RWPE1 (cell line): ENCODE measurements at regions not wholly inside any gene's neighbourhood (a gene's known extent, or its start where the extent isn't known, plus 50 kb on each side); places are given as distances from the start of the nearest gene placed in this dataset.

ENCODE experiments used
- CTCF ChIA-PET: fragments of 350-600 bp; sonication (Branson Sonifier 250); formaldehyde crosslinking; extraction: SDS; loops from one replicate; lab custom pipeline; 2021; lab: Yijun Ruan, JAX
- POLR2A ChIA-PET: fragments of 400-600 bp; formaldehyde crosslinking; extraction: SDS; loops from one replicate; lab custom pipeline; 2020; ENCODE audit warnings: antibody characterized with exemption; ENCODE audit not compliant: low non-redundant PET; lab: Yijun Ruan, JAX
- DNase-seq: peaks from one replicate; pipeline ENCODE4 v3.0.0; 2012; ENCODE audit warnings: low spot score
- H3K27ac ChIP-seq: fragments of 450-650 bp; 2 replicates; pipeline ENCODE4 v1.5.1; 2017
- TF ChIP-seq, protein P1 (sequence below): fragments of 450-650 bp; conservative IDR thresholded peaks from 2 replicates; pipeline ENCODE4 v1.5.1; 2017; ENCODE audit warnings: low read depth, mild to moderate bottlenecking

DNA sequence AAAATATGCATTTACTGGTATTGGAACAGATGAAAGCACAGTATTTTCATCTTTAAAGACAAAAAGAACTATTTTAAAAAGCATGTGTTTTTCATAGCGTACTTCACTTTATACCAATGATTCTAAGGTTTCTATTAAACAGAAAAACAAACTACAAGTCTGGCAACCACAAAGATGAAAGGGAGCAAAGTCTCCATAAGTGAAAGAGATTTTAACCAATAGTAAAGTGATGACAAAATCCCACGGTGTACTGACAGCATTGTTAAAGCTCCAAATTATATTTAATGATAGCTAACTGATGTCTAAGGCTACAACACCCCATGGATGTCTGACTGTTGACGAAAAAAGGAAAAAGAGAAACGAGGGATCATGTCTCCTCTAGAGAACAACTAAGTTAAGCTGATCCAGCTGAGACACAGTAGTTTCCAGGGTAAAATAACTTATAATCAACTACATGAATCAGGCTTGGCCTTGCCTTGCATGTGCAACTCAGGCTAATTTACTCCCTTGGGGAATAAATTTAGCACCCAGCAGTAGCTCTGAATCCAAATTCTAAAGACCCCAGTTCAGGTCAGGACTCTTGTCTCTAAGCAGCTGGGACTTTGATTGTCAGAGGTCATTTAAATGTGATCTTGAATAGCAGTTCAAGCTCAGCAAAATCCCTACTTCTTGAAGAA lies 56.0 kb upstream of the TAB2 start:
- DNase-seq, result no peak
- CTCF ChIA-PET, result interaction anchor here (1.0 kb wide), 1 partner anchor 10 kb away, joined by 3 read pairs; no protein-coding TSS in a partner anchor
- H3K27ac ChIP-seq, result no peak overlapping the region
- POLR2A ChIA-PET, result no interaction called here
- TF ChIP-seq, protein P1, sequence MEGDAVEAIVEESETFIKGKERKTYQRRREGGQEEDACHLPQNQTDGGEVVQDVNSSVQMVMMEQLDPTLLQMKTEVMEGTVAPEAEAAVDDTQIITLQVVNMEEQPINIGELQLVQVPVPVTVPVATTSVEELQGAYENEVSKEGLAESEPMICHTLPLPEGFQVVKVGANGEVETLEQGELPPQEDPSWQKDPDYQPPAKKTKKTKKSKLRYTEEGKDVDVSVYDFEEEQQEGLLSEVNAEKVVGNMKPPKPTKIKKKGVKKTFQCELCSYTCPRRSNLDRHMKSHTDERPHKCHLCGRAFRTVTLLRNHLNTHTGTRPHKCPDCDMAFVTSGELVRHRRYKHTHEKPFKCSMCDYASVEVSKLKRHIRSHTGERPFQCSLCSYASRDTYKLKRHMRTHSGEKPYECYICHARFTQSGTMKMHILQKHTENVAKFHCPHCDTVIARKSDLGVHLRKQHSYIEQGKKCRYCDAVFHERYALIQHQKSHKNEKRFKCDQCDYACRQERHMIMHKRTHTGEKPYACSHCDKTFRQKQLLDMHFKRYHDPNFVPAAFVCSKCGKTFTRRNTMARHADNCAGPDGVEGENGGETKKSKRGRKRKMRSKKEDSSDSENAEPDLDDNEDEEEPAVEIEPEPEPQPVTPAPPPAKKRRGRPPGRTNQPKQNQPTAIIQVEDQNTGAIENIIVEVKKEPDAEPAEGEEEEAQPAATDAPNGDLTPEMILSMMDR, result no peak

DNA sequence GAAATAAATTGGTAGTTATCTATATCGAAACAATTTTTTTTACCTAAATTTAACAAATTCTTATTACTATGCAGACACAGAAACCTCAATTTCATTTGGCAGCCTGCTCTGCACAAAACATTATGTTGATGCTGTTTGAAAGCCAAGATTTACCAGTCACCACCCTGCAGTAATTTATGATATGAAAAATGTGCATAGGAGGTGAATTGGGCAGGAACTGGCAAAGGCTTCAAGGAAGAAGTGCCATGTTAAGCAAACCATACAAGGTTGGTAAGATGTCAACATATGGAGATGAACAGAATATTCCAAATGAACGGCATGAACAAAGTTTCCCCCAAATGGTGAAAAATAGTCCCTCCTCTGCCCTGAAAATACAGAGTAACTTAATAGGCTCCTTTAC lies 54.2 kb upstream of the TAB2 start:
- TF ChIP-seq, protein P1, result no peak
- DNase-seq, result no peak
- no peak overlapping the region for H3K27ac ChIP-seq
- ChIA-PET CTCF (no interaction called here), POLR2A (no interaction called here)

DNA sequence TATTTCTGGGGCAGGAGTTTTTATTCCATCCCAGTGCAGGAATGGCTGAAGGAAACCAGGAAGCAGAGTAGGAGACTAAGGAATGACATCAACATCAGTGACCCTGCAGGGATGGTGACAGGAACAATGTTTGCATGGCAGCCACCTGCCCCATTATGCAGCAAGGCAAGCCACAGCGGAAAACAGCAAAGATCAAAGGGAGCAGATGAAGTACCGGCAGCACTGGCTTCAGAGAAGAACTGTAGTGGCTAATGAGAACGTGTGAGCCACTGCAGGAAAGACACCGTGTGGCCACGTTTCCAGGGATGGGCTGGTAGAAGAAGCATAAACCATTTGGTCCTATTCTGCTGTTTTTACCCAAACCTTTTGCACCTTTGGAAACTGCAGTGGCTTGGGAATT lies 52.9 kb upstream of the TAB2 start:
- TF ChIP-seq, protein P1, result no peak
- H3K27ac ChIP-seq, result no peak overlapping the region
- no peak for DNase-seq
- CTCF ChIA-PET, result no interaction called here
- POLR2A ChIA-PET, result no interaction called here

DNA sequence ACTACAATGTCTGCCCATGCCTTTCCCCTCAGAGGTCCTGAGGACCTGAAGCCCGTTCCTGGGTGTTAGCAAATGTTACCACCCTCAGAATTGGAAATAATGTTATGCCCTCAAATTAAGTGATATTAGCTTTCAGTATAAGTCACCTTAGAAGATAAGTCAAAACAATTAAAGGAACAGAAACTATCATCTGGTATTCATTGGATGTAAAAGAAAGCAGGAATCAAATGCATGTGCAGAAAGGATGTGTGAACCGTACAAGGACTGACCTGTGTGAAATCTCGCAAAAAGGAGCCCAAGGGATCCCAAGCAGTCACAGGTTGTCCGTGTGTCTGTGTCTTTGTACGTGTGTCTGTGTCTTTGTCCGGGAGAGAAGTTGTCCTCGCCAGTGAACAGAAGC lies 51.6 kb upstream of the TAB2 start:
- ChIA-PET CTCF (no interaction called here), POLR2A (no interaction called here)
- no peak for DNase-seq
- no peak overlapping the region for H3K27ac ChIP-seq
- TF ChIP-seq, protein P1, result no peak

DNA sequence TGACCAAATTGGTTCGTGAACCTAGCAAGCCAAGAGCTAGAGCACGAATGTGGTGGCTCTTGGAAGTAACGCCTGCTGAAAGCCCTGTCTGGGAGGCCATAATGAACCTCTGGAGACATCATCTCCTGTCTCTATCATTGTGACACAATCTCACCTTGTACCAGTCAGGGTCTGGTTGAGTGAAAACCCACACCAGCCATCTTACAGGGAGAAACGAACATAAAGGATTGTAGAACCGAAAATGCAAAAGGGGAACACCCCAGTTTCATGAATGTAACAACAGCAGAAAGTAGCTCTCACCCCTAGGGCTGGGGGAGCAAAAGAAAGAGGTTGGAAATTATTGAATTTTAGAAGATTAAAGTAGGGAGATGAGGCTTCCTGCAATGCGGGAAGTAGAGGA lies 50.9 kb upstream of the TAB2 start:
- ChIA-PET POLR2A (no interaction called here), CTCF (no interaction called here)
- DNase-seq, result no peak
- H3K27ac ChIP-seq, result no peak overlapping the region
- TF ChIP-seq, protein P1, result no peak

DNA sequence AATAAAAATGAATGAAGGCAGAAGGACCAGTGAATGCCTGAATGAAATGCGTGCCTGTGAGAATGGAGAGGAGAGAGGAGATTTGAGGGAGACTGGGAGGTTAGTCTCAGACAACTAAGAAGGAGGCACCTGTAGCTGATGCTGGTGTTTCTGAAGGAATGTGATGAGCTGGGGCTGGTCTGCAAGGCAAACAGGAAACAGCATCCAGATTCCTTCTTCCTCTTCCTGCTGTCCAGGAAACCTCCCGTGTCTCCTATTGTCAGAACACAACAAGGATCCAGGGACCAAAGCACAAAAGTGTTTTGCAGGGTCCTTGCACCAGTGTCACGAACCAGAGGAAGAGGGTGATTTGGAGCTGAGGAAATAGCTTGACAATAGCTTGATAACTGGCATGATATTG lies 50.4 kb upstream of the TAB2 start:
- ChIA-PET POLR2A (no interaction called here), CTCF (no interaction called here)
- no peak overlapping the region for H3K27ac ChIP-seq
- TF ChIP-seq, protein P1, result no peak
- DNase-seq, result no peak
